ENCODE measurements at regions not wholly inside any gene's neighbourhood (a gene's known extent, or its start where the extent isn't known, plus 50 kb on each side); places are given as distances from the start of the nearest gene placed in this dataset.
"Not testable (repeated sequence)": the region's sequence is repeated elsewhere in the genome, so short reads cannot be mapped to it uniquely, and the experiment has no call there.

DNA sequence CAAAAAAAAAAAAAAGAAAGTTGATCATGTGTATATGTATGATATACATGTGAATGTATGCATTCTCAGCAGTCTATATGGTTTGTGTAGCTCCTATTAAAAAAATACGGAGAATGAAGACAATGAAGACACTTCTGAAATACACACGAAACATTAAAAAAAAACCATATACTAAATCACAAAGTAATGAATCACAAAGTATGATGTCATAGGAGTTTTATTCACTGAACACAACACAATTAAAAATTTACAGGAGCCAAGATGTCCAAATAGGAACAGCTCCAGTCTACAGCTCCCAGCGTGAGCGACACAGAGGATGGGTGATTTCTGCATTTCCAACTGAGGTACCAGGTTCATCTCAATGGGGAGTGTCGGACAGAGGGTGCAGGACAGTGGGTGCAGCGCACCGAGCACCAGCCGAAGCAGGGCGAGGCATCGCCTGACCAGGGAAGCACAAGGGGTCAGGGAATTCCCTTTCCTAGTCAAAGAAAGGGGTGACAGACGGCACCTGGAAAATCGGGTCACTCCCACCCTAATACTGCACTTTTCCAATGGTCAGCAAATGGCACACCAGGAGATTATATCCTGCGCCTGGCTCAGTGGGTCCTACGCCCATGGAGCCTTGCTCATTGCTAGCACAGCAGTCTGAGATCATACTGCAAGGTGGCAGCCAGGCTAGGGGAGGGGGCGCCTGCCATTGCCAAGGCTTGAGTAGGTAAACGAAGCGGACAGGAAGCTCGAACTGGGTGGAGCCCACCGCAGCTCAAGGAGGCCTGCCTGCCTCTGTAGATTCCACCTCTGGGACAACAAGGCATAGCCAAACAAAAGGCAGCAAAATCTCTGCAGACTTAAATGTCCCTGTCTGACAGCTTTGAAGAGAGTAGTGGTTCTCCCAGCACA is 53.9 kb upstream of the TUSC1 start:
- DNase-seq (ENCODE audit: low spot score), result not testable (repeated sequence)
